ENCODE measurements at regions not wholly inside any gene's neighbourhood (a gene's known extent, or its start where the extent isn't known, plus 50 kb on each side); places are given as distances from the start of the nearest gene placed in this dataset.
"Not testable (repeated sequence)": the region's sequence is repeated elsewhere in the genome, so short reads cannot be mapped to it uniquely, and the experiment has no call there.

- H3K9me3 ChIP-seq (ENCODE audit: control insufficient read depth, insufficient read depth, low read length) = no peaks in the 10 kb centered on the region
- WGBS (ENCODE audit: insufficient coverage) = 100% methylated on average over 3 of the region's 3 CpGs
- H3K4me1 ChIP-seq (ENCODE audit: control insufficient read depth, insufficient read depth, low read length) = no peaks in the 10 kb centered on the region
- no peak overlapping the region for H3K4me3 ChIP-seq (ENCODE audit: low read depth, low read length)
- DNase-seq (ENCODE audit: low read depth in 4 of 6, low spot score in 6 of 6) = no peak
- no peak overlapping the region for H3K27ac ChIP-seq (ENCODE audit: low read depth, low read length)
- H3K27me3 ChIP-seq (ENCODE audit: control insufficient read depth, insufficient read depth, low read length) = no peaks in the 10 kb centered on the region
- no peaks in the 10 kb centered on the region for H3K36me3 ChIP-seq (ENCODE audit: control insufficient read depth, insufficient read depth, low read length)
These were observed 94.6 kb upstream of the IGFBPL1 start for GRCh38 chr9:38518826-38519225.

GRCh38 chr9:38516273-38516672, 92.0 kb upstream of the IGFBPL1 start:
- not testable (repeated sequence) for H3K9me3 ChIP-seq (ENCODE audit: control insufficient read depth, insufficient read depth, low read length); H3K27ac ChIP-seq (ENCODE audit: low read depth, low read length); H3K4me1 ChIP-seq (ENCODE audit: control insufficient read depth, insufficient read depth, low read length); H3K27me3 ChIP-seq (ENCODE audit: control insufficient read depth, insufficient read depth, low read length); H3K4me3 ChIP-seq (ENCODE audit: low read depth, low read length); H3K36me3 ChIP-seq (ENCODE audit: control insufficient read depth, insufficient read depth, low read length); DNase-seq (ENCODE audit: low read depth in 4 of 6, low spot score in 6 of 6)
- WGBS (ENCODE audit: insufficient coverage) = no CpG with 5 or more reads among the region's 3 CpGs

- WGBS (ENCODE audit: insufficient coverage) = 34% methylated on average over 3 of the region's 3 CpGs
- H3K9me3 ChIP-seq (ENCODE audit: control insufficient read depth, insufficient read depth, low read length); H3K4me1 ChIP-seq (ENCODE audit: control insufficient read depth, insufficient read depth, low read length); H3K4me3 ChIP-seq (ENCODE audit: low read depth, low read length); H3K27me3 ChIP-seq (ENCODE audit: control insufficient read depth, insufficient read depth, low read length); H3K27ac ChIP-seq (ENCODE audit: low read depth, low read length); H3K36me3 ChIP-seq (ENCODE audit: control insufficient read depth, insufficient read depth, low read length); DNase-seq (ENCODE audit: low read depth in 4 of 6, low spot score in 6 of 6): not testable (repeated sequence)
These were observed 90.8 kb upstream of the IGFBPL1 start for GRCh38 chr9:38515055-38515454.

- H3K27ac ChIP-seq (ENCODE audit: low read depth, low read length); DNase-seq (ENCODE audit: low read depth in 4 of 6, low spot score in 6 of 6); H3K27me3 ChIP-seq (ENCODE audit: control insufficient read depth, insufficient read depth, low read length); H3K9me3 ChIP-seq (ENCODE audit: control insufficient read depth, insufficient read depth, low read length); H3K4me3 ChIP-seq (ENCODE audit: low read depth, low read length); H3K36me3 ChIP-seq (ENCODE audit: control insufficient read depth, insufficient read depth, low read length); H3K4me1 ChIP-seq (ENCODE audit: control insufficient read depth, insufficient read depth, low read length): not testable (repeated sequence)
- WGBS (ENCODE audit: insufficient coverage) = no CpG with 5 or more reads among the region's 3 CpGs
These were observed 86.1 kb upstream of the IGFBPL1 start for GRCh38 chr9:38510340-38510739.

- DNase-seq (ENCODE audit: low read depth in 4 of 6, low spot score in 6 of 6) = no peak
- Histone ChIP-seq H3K4me3 (ENCODE audit: low read depth, low read length) (no peak overlapping the region), H3K36me3 (ENCODE audit: control insufficient read depth, insufficient read depth, low read length) (no peaks in the 10 kb centered on the region), H3K9me3 (ENCODE audit: control insufficient read depth, insufficient read depth, low read length) (no peaks in the 10 kb centered on the region), H3K4me1 (ENCODE audit: control insufficient read depth, insufficient read depth, low read length) (no peaks in the 10 kb centered on the region), H3K27ac (ENCODE audit: low read depth, low read length) (no peak overlapping the region), H3K27me3 (ENCODE audit: control insufficient read depth, insufficient read depth, low read length) (no peaks in the 10 kb centered on the region)
- 79% methylated on average over 2 of the region's 4 CpGs for WGBS (ENCODE audit: insufficient coverage)
These were observed 83.3 kb upstream of the IGFBPL1 start for GRCh38 chr9:38507587-38507986.

- not testable (repeated sequence) for H3K36me3 ChIP-seq (ENCODE audit: control insufficient read depth, insufficient read depth, low read length); H3K9me3 ChIP-seq (ENCODE audit: control insufficient read depth, insufficient read depth, low read length); H3K4me1 ChIP-seq (ENCODE audit: control insufficient read depth, insufficient read depth, low read length); DNase-seq (ENCODE audit: low read depth in 4 of 6, low spot score in 6 of 6); H3K4me3 ChIP-seq (ENCODE audit: low read depth, low read length); H3K27ac ChIP-seq (ENCODE audit: low read depth, low read length); H3K27me3 ChIP-seq (ENCODE audit: control insufficient read depth, insufficient read depth, low read length)
- WGBS (ENCODE audit: insufficient coverage) = 89% methylated on average over 3 of the region's 4 CpGs
These were observed 75.9 kb upstream of the IGFBPL1 start for GRCh38 chr9:38500171-38500570.

- not testable (repeated sequence) for H3K4me1 ChIP-seq (ENCODE audit: control insufficient read depth, insufficient read depth, low read length); DNase-seq (ENCODE audit: low read depth in 4 of 6, low spot score in 6 of 6); H3K27me3 ChIP-seq (ENCODE audit: control insufficient read depth, insufficient read depth, low read length); H3K9me3 ChIP-seq (ENCODE audit: control insufficient read depth, insufficient read depth, low read length); H3K27ac ChIP-seq (ENCODE audit: low read depth, low read length); H3K36me3 ChIP-seq (ENCODE audit: control insufficient read depth, insufficient read depth, low read length); H3K4me3 ChIP-seq (ENCODE audit: low read depth, low read length)
- no CpG with 5 or more reads among the region's 2 CpGs for WGBS (ENCODE audit: insufficient coverage)
These were observed 74.3 kb upstream of the IGFBPL1 start for GRCh38 chr9:38498551-38498950.

- no peaks in the 10 kb centered on the region for H3K27me3 ChIP-seq (ENCODE audit: control insufficient read depth, insufficient read depth, low read length)
- peaks cover 5% of the 10 kb centered on the region for H3K4me1 ChIP-seq (ENCODE audit: control insufficient read depth, insufficient read depth, low read length)
- H3K4me3 ChIP-seq (ENCODE audit: low read depth, low read length) = no peak overlapping the region
- H3K27ac ChIP-seq (ENCODE audit: low read depth, low read length) = no peak overlapping the region
- 89% methylated on average over 14 of the region's 21 CpGs for WGBS (ENCODE audit: insufficient coverage)
- no peak for DNase-seq (ENCODE audit: low read depth in 4 of 6, low spot score in 6 of 6)
- peaks cover 3% of the 10 kb centered on the region for H3K36me3 ChIP-seq (ENCODE audit: control insufficient read depth, insufficient read depth, low read length)
- no peaks in the 10 kb centered on the region for H3K9me3 ChIP-seq (ENCODE audit: control insufficient read depth, insufficient read depth, low read length)
These were observed 64.8 kb upstream of the IGFBPL1 start for GRCh38 chr9:38489057-38489456.

- no peaks in the 10 kb centered on the region for H3K27me3 ChIP-seq (ENCODE audit: control insufficient read depth, insufficient read depth, low read length)
- H3K36me3 ChIP-seq (ENCODE audit: control insufficient read depth, insufficient read depth, low read length) = peaks cover 3% of the 10 kb centered on the region
- no peak for DNase-seq (ENCODE audit: low read depth in 4 of 6, low spot score in 6 of 6)
- WGBS (ENCODE audit: insufficient coverage) = 93% methylated on average over 24 of the region's 26 CpGs
- no peak overlapping the region for H3K27ac ChIP-seq (ENCODE audit: low read depth, low read length)
- peaks cover 5% of the 10 kb centered on the region for H3K4me1 ChIP-seq (ENCODE audit: control insufficient read depth, insufficient read depth, low read length)
- H3K9me3 ChIP-seq (ENCODE audit: control insufficient read depth, insufficient read depth, low read length) = no peaks in the 10 kb centered on the region
- no peak overlapping the region for H3K4me3 ChIP-seq (ENCODE audit: low read depth, low read length)
These were observed 64.0 kb upstream of the IGFBPL1 start for GRCh38 chr9:38488156-38488698.

- not testable (repeated sequence) for H3K4me1 ChIP-seq (ENCODE audit: control insufficient read depth, insufficient read depth, low read length); DNase-seq (ENCODE audit: low read depth in 4 of 6, low spot score in 6 of 6); H3K4me3 ChIP-seq (ENCODE audit: low read depth, low read length); H3K27me3 ChIP-seq (ENCODE audit: control insufficient read depth, insufficient read depth, low read length); H3K27ac ChIP-seq (ENCODE audit: low read depth, low read length); H3K36me3 ChIP-seq (ENCODE audit: control insufficient read depth, insufficient read depth, low read length); H3K9me3 ChIP-seq (ENCODE audit: control insufficient read depth, insufficient read depth, low read length)
- 77% methylated on average over 51 of the region's 55 CpGs for WGBS (ENCODE audit: insufficient coverage)
These were observed 63.3 kb upstream of the IGFBPL1 start for GRCh38 chr9:38487418-38488155.

Measured in spinal cord (tissue), 9 donors.